Adrenal gland (tissue), 5 donors: ENCODE measurements at regions not wholly inside any gene's neighbourhood (a gene's known extent, or its start where the extent isn't known, plus 50 kb on each side); places are given as distances from the start of the nearest gene placed in this dataset.

Source experiments
- CTCF ChIP-seq, 6 experiments: fragments of 450-650 bp in 4 of 6; fragments of 200-600 bp in 2 of 6; sonication (generic) in 1 of 6; IDR thresholded peaks; 1 replicate in 5 of 6; 2 replicates in 1 of 6; pipeline versions ENCODE4 v1.5.1 to v1.8.0; 2016 to 2021; ENCODE audit warnings: antibody characterized with exemption in 6 of 6, mild to moderate bottlenecking in 2 of 6, moderate library complexity in 1 of 6
- POLR2A ChIP-seq, 2 donors: fragments of 450-650 bp; IDR thresholded peaks; one replicate each; pipeline ENCODE4 v1.6.1; 2017; ENCODE audit warnings: antibody characterized with exemption in 2 of 2, mild to moderate bottlenecking in 2 of 2, moderate library complexity in 1 of 2
- donor health status: DM: no; HTN: no; CAD: no.

GRCh38 chr10:94083662-94084265 lies 90.0 kb downstream of the PLCE1 start:
- TF ChIP-seq CTCF (IDR thresholded peaks at IDR 0.05): no peak
- TF ChIP-seq POLR2A (IDR thresholded peaks at IDR 0.05): no peak
